HG03457 (cell line): ENCODE measurements at regions not wholly inside any gene's neighbourhood (a gene's known extent, or its start where the extent isn't known, plus 50 kb on each side); places are given as distances from the start of the nearest gene placed in this dataset.
"Not testable (repeated sequence)": the region's sequence is repeated elsewhere in the genome, so short reads cannot be mapped to it uniquely, and the experiment has no call there.

Source experiments
- ATAC-seq: cut with Tn5 transposase; IDR thresholded peaks from one replicate; pipeline ENCODE4 v1.9.1; 2021; ENCODE audit warnings: moderate number of reproducible peaks; ENCODE audit not compliant: unreplicated experiment

DNA sequence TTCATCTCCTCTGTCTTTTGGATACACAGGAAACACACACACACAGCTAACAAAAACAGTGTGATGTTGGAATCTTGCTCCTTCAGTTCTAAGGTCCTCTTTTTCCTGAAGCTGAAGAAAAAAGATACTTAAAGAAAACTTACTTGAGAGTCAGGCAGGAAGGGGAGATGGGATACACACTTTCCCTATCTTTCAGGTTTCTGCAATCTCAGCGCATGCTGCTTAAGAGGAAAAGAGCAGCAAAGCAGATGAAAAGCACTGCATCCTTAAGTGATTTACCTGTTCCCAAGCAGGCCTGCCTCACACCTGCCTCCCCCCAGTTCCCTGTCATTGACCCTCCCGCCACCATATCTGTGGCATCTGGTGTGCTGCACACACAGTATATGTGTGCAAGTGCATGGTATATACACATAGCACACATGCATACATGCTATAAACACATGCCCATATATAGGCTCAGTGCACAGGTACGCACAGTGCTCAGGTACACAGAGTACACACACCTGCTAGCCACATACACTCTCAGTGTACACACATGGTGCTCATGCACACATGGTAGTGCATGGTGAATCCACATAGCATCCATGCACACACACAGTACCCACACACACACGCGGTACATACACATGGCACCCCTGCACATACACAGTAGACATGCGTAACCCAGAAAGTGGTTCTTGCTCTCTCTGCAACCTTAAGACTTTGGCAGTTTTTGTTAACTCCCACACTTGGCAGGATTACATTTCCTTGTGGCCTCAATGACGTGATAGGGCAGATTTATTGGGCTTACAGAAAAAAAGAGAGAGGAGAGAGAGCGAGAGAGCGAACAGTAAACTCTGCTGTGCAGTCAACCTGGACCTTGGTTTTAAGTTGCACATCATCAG is 166.9 kb downstream of the TOMM20 start:
- no peak for ATAC-seq

GRCh38 chr1:234960722-234961455 is 167.7 kb downstream of the TOMM20 start:
- no peak for ATAC-seq

- ATAC-seq, result no peak
These were observed 169.7 kb downstream of the TOMM20 start for GRCh38 chr1:234958706-234959657.

GRCh38 chr1:234958066-234958705 is 170.5 kb downstream of the TOMM20 start:
- no peak for ATAC-seq

DNA sequence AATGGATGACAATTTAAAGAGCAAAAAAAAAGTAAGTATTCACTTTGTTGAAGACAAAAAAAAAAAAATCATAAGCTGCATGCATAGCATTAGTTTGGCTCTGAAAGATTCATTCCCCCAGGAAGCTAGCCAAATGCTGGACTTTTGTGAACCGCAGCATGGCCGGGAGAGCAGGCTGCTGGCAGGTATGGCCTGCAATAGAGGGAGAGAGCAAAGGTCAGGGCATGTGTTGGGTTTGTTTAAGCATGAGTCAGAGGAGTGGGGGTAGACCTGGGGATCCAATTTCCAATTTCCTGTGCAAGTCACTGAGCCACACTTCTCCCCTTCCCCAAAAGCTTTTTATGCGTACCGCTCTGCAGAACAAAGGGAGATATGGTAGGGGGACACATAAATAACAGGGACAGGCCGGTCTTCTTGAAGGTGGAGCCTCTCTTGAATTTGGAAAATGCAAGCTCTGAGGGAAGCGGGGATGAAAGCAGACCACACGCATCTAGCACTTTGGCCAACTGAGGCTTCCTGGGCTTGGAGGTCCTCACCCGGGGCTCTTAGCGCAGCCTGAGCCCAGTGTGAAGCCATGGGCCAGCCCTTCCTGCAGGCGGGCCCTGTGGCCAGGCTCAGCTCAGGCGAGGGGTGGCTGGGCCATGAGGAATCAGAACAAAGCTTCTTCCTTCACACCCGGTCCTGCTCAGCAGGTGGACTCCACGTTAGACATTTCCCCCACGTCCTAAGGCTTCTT is 171.1 kb downstream of the TOMM20 start:
- no peak for ATAC-seq

DNA sequence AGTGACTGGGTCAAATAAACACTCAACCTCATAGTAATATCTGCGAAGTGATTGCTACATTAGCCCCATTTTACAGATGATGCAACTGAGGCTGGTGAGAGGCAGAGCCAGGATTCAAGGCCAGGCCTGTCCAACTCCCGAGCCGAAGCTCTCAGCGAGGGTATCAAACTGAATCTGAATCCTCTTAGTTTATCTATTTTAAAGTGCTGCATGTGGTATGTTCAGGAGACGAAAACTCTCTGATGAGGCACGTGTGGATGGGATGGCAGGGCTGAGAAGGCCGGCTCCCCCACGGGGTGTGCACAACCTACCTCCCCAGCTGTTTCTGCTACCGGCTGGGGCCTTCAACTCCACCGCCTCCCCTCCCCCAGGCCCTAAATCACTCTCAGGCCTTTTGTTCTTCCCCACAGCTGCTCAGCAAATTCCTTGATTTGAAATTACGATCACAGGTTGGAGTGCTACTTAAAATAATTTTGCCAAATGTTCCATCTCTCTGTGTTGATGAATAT is 171.8 kb downstream of the TOMM20 start:
- no peak for ATAC-seq

GRCh38 chr1:234955107-234955731 is 173.4 kb downstream of the TOMM20 start:
- ATAC-seq, result no peak

DNA sequence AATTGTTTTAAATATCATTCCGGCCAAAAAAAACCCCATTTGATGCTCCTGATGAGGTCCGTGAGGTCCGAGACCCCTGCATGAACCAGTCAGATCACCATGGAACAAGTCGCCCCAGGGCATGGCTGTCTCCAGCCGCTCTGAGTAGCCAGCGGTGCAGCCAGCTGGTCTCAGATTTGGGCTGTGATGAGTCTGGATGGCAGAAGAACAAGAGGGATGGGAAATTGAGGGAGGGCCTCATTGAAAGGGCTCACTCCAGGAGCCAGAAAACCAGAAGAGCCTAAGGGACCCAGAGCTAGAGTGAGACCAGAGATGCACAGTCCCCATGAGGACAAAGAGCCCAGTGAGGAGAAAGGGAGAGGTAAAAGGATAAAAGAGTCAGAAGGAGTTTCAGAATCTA is 174.0 kb downstream of the TOMM20 start:
- ATAC-seq, result no peak

GRCh38 chr1:234953655-234954405 is 174.8 kb downstream of the TOMM20 start:
- ATAC-seq, result no peak

- no peak for ATAC-seq
These were observed 178.0 kb downstream of the TOMM20 start for GRCh38 chr1:234950598-234950997.

DNA sequence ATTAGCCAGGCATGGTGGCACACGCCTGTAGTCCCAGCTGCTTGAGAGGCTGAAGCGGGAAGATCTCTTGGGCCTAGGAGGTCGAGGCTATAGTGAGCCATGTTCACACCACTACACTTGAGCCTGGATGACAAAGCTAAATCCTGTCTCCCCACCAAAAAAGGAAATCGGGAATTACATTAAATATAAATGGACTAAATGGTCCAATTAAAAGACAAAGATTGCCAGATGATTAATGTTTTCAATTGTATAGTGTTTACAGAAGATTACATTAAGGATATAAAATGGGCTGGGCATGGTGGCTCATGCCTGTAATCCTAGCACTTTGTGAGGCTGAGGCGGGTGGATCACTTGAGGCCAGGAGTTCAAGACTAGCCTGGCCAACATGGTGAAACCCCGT is 179.1 kb downstream of the TOMM20 start:
- ATAC-seq, result not testable (repeated sequence)

- no peak for ATAC-seq
These were observed 183.9 kb downstream of the TOMM20 start for GRCh38 chr1:234944439-234945344.

DNA sequence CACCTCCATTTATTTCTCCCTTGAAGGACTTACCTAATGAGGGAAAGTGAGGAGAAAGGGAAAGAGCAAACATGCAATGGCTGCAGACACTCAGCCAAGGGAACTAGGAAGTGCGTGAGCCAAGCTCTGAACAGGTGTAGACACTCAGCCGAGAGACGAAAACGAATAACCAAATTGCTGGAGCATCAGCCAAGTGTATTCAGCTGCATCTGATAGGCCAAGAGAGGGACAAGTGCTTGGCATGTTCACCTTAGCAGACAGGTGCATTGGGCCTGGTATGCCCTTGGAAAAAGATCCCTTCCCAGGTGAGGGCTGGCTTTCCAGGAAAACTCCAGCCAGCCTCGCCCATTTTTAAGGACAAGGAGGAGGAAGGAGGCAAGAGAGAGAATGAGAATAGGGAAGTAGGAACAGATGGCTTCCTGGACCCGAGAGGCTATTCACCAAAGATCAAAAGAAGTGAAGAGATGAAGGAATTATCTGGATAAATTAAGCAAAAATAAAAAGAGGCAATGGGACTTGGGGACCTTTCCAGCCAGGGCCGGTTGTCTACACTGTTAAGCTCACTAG is 184.7 kb downstream of the TOMM20 start:
- ATAC-seq, result no peak

DNA sequence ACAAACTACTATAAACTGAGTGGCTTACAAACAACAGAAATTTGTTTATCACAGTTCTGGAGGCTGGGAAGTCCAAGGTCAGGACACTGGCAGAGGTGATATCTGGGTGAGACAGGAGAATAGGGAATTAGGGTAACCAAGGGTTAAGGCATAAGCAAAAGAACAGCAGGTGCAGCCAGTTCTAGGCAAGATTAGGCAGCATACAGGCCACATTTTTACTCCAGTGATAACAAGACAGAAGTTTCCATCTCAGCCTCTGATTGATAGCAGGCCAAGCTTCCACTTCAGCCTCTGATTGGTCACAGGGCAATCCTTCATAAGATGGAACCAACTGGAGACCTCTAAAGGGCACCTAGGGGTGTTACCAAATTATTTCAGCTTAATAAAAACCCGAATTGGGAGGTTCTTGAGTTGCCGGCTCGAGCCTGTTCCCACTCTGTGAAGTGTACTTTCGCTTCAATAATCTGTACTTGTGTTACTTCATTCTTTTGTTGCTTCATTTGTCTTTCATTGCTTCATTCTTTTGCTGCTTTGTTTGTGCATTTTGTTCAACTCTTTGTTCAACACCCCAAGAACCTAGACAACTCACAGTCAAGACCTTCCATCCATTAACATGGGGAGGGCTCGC is 185.6 kb downstream of the TOMM20 start:
- no peak for ATAC-seq

DNA sequence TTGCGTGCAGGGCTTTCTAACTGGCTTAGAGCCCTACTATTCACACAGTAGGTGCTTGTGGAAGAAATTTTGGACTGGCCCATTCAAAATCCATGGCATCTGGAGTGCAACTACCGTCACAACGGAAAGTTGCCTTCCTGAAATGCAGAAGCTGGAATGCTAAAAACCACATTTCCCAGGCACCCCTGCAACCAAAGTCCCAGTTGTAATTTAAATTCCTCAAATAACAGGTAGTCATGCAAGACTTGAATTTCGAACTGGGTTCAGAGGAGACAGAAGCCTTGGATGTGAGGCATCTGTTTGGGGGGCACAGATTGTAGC is 186.7 kb downstream of the TOMM20 start:
- no peak for ATAC-seq

DNA sequence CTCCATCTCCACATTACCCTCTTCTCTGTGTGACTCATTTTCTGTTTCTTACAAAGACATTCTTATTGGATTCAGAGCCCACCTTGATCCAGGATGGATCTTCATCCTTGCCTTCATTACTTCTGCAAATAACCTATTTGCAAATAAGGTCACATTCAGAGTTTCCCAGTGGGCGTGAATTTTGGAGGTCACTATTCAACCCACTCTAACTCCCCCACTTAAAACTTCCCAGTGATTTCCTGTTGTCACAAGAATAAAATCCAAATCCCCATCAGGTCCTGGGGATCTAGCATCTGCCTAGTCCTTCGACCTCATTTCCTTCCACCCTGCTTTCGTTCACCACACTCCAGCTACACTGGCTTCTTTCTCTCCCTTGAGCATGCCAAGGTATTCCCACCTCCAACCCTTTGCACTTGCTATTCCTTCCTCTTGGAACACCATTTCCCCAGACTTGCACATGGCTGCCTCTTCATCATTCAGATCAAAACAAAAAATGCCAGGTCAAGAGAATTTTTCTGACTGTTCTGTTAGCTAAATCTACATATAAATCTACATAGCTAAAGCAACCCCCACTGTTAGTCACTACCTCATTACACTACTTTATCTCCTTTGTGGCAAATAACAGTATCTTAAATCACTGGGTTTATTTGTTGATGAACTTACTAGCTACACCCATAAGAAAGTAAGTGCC is 187.2 kb downstream of the TOMM20 start:
- ATAC-seq, result no peak
